CD4-positive, alpha-beta T cell (primary cell): ENCODE measurements at regions not wholly inside any gene's neighbourhood (a gene's known extent, or its start where the extent isn't known, plus 50 kb on each side); places are given as distances from the start of the nearest gene placed in this dataset.

Source experiments
- ATAC-seq: fragments of 200-7000 bp; cut with Tn5 transposase; one replicate; pipeline ENCODE4 v1.10.0; 2022; ENCODE audit warnings: mild to moderate bottlenecking; ENCODE audit not compliant: poor library complexity
- CTCF ChIA-PET: fragments of 350-600 bp; sonication (Branson Sonifier 250); formaldehyde crosslinking; loops from one replicate; lab custom pipeline; 2021; ENCODE audit warnings: antibody characterized with exemption, inconsistent platforms; lab: Charles Lee
- POLR2A ChIA-PET: fragments of 350-600 bp; sonication (Branson Sonifier 250); formaldehyde crosslinking; loops from one replicate; lab custom pipeline; 2021; ENCODE audit warnings: antibody characterized with exemption, inconsistent platforms; lab: Charles Lee
- DNase-seq, 14 experiments: peaks; one replicate each; pipeline ENCODE4 v3.0.0-alpha.2; 2013 to 2020; ENCODE audit warnings: mixed read lengths in 2 of 14
- H3K27ac ChIP-seq, 2 donors: one replicate each; pipeline versions ENCODE4 v1.5.1 to v1.7.0; 2013; ENCODE audit warnings: low read length in 2 of 2, low read depth in 1 of 2, mild to moderate bottlenecking in 1 of 2
- H3K27me3 ChIP-seq, 2 experiments: 1 replicate in 1 of 2; 2 replicates in 1 of 2; pipeline versions ENCODE4 v1.6.1 to v1.7.0; 2013; ENCODE audit warnings: low read length in 2 of 2, control low read depth in 1 of 2, mild to moderate bottlenecking in 1 of 2, moderate library complexity in 1 of 2; ENCODE audit not compliant: insufficient read depth in 2 of 2, control insufficient read depth in 1 of 2
- H3K36me3 ChIP-seq: one replicate; pipeline ENCODE4 v1.6.1; 2013; ENCODE audit warnings: low read length, control low read depth; ENCODE audit not compliant: insufficient read depth
- H3K4me1 ChIP-seq: one replicate; pipeline ENCODE4 v1.6.1; 2013; ENCODE audit warnings: low read length, control low read depth; ENCODE audit not compliant: insufficient read depth
- H3K4me3 ChIP-seq: one replicate; pipeline ENCODE4 v1.5.1; 2013; ENCODE audit warnings: mild to moderate bottlenecking, low read length, moderate library complexity
- H3K9me3 ChIP-seq, 2 experiments: 1 replicate in 1 of 2; 2 replicates in 1 of 2; pipeline versions ENCODE4 v1.6.1 to v1.7.0; 2013; ENCODE audit warnings: low read length in 2 of 2, mild to moderate bottlenecking in 2 of 2, control low read depth in 1 of 2, moderate library complexity in 1 of 2; ENCODE audit not compliant: control insufficient read depth in 1 of 2, insufficient read depth in 1 of 2
- H3K27ac Mint-ChIP-seq: one replicate; pipeline ENCODE4 v1.8.0; 2020; ENCODE audit warnings: mixed read lengths
- H3K27me3 Mint-ChIP-seq: one replicate; pipeline ENCODE4 v1.8.0; 2021; ENCODE audit warnings: mixed read lengths
- H3K36me3 Mint-ChIP-seq: one replicate; pipeline ENCODE4 v1.8.0; 2021; ENCODE audit warnings: low read depth, mixed read lengths
- H3K4me1 Mint-ChIP-seq: one replicate; pipeline ENCODE4 v1.8.0; 2021; ENCODE audit warnings: low read depth, mixed read lengths
- H3K4me3 Mint-ChIP-seq: one replicate; pipeline ENCODE4 v1.8.0; 2020; ENCODE audit warnings: mild to moderate bottlenecking, mixed read lengths
- H3K9me3 Mint-ChIP-seq: one replicate; pipeline ENCODE4 v1.8.0; 2020; ENCODE audit warnings: mixed read lengths
- CTCF ChIP-seq: fragments of 200-600 bp; IDR thresholded peaks from one replicate; pipeline ENCODE4 v1.8.0; 2022; ENCODE audit warnings: antibody characterized with exemption, mild to moderate bottlenecking
- intact Hi-C, 2 experiments: fragments of 100-400 bp; cut with DNase I in 1 of 2; cut with micrococcal nuclease in 1 of 2; formaldehyde crosslinking; loops; one replicate each; pipeline versions ENCODE4 v1.15.1 to v1.9.0; 2023 to 2025; cut with DNase I, micrococcal nuclease

- ChIA-PET POLR2A (no interaction called here), CTCF (no interaction called here)
- Histone ChIP-seq H3K4me1 (no peaks in the 10 kb centered on the region), H3K27me3 (no peaks in the 10 kb centered on the region), H3K27ac (no peak overlapping the region), H3K36me3 (no peaks in the 10 kb centered on the region), H3K9me3 (peaks cover 0 to 3% of the 10 kb centered on the region in 2 experiments), H3K4me3 (no peak overlapping the region)
- DNase-seq (no peak), ATAC-seq (no peak)
- no peak overlapping the region for H3K4me3 Mint-ChIP-seq
- H3K27ac Mint-ChIP-seq = no peak overlapping the region
- H3K4me1 Mint-ChIP-seq = no peaks in the 10 kb centered on the region
- no peaks in the 10 kb centered on the region for H3K36me3 Mint-ChIP-seq
- peaks cover 2% of the 10 kb centered on the region for H3K9me3 Mint-ChIP-seq
- intact Hi-C loops = no loop called here
- no peak for TF ChIP-seq CTCF
- no peaks in the 10 kb centered on the region for H3K27me3 Mint-ChIP-seq
Measured at GRCh38 chr6:102742754-102743356, 1349.3 kb downstream of the GRIK2 start.

GRCh38 chr6:102742028-102742427, 1348.5 kb downstream of the GRIK2 start:
- DNase-seq = no peak
- Mint-ChIP-seq H3K27me3 (no peaks in the 10 kb centered on the region), H3K4me3 (no peak overlapping the region), H3K4me1 (no peaks in the 10 kb centered on the region), H3K36me3 (no peaks in the 10 kb centered on the region), H3K9me3 (peaks cover 2% of the 10 kb centered on the region), H3K27ac (no peak overlapping the region)
- no peak overlapping the region for H3K27ac ChIP-seq
- H3K4me3 ChIP-seq = no peak overlapping the region
- no peak for ATAC-seq
- no peaks in the 10 kb centered on the region for H3K27me3 ChIP-seq
- no peaks in the 10 kb centered on the region for H3K9me3 ChIP-seq
- ChIA-PET CTCF (no interaction called here), POLR2A (no interaction called here)
- H3K36me3 ChIP-seq = no peaks in the 10 kb centered on the region
- TF ChIP-seq CTCF = no peak
- no peaks in the 10 kb centered on the region for H3K4me1 ChIP-seq
- intact Hi-C loops = no loop called here

- Histone ChIP-seq H3K36me3 (no peaks in the 10 kb centered on the region), H3K27ac (no peak overlapping the region), H3K27me3 (no peaks in the 10 kb centered on the region), H3K9me3 (no peaks in the 10 kb centered on the region), H3K4me3 (no peak overlapping the region), H3K4me1 (no peaks in the 10 kb centered on the region)
- intact Hi-C loops = no loop called here
- H3K4me1 Mint-ChIP-seq = no peaks in the 10 kb centered on the region
- no peak for DNase-seq
- no peaks in the 10 kb centered on the region for H3K36me3 Mint-ChIP-seq
- POLR2A ChIA-PET = no interaction called here
- H3K4me3 Mint-ChIP-seq = no peak overlapping the region
- H3K27ac Mint-ChIP-seq = no peak overlapping the region
- H3K27me3 Mint-ChIP-seq = no peaks in the 10 kb centered on the region
- no peak for TF ChIP-seq CTCF
- no peak for ATAC-seq
- CTCF ChIA-PET = no interaction called here
- peaks cover 4% of the 10 kb centered on the region for H3K9me3 Mint-ChIP-seq
Measured at GRCh38 chr6:102736941-102737368, 1343.4 kb downstream of the GRIK2 start.
